ENCODE measurements at regions not wholly inside any gene's neighbourhood (a gene's known extent, or its start where the extent isn't known, plus 50 kb on each side); places are given as distances from the start of the nearest gene placed in this dataset.
"Not testable (repeated sequence)": the region's sequence is repeated elsewhere in the genome, so short reads cannot be mapped to it uniquely, and the experiment has no call there.

DNA sequence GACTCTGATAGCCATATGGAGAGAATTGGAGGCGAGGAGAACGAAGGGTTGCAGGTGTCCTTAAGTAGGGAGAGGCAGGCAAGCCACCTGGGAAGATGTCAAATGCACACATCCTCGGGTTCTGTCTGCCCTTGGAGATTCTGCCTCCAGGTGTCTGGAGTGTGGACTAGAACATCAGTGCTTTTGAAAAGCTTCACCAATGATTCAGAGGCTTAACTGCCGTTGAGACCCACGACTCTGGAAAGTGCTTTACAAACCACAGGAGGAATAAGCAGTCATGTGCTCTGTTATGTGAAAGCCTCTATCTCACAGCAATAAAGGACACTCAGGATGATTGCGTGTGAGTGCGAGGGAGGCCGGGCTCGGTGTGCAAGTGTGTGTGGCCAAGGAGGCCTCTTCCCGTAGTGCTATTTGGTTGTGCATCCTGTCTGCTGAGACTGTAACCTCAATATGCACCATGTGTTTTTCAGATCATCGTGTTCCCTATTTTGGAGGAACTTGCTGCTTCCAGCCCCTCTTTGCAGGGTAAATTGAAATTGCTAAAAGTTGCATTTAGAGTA is 100.9 kb downstream of the TBC1D26 start:
- H3K9ac ChIP-seq (ENCODE audit: control insufficient read depth, extremely low read depth, insufficient read depth, low read length); H4K20me1 ChIP-seq (ENCODE audit: control insufficient read depth, extremely low read depth, insufficient read depth, low read length); H3K27ac ChIP-seq (ENCODE audit: control insufficient read depth, insufficient read depth, low read length); H3K4me3 ChIP-seq (ENCODE audit: control insufficient read depth in 2 of 3, extremely low read depth in 1 of 3, insufficient read depth in 2 of 3, low read depth in 1 of 3, low read length in 3 of 3); H3K36me3 ChIP-seq (ENCODE audit: control insufficient read depth in 2 of 2, extremely low read depth in 1 of 2, insufficient read depth in 2 of 2, low read length in 2 of 2); H3K27me3 ChIP-seq (ENCODE audit: control insufficient read depth, extremely low read depth, insufficient read depth, low read length); DNase-seq (ENCODE audit: low read depth, low spot score); H3K79me2 ChIP-seq (ENCODE audit: control insufficient read depth, insufficient read depth, low read length); dilution Hi-C loops (cut with MboI; ENCODE audit: extremely low pct_ligation_motif_present, low sequenced_read_pairs); H3K9me1 ChIP-seq (ENCODE audit: control insufficient read depth, extremely low read depth, insufficient read depth, low read length); H3K4me1 ChIP-seq (ENCODE audit: control insufficient read depth, extremely low read depth, insufficient read depth, low read length); H2AFZ ChIP-seq (ENCODE audit: control insufficient read depth, low read length); H3K9me3 ChIP-seq (ENCODE audit: control insufficient read depth, low read depth, low read length); FAIRE-seq; H3K4me2 ChIP-seq (ENCODE audit: control insufficient read depth, extremely low read depth, insufficient read depth, low read depth, low read length): not testable (repeated sequence)

- FAIRE-seq; dilution Hi-C loops (cut with MboI; ENCODE audit: extremely low pct_ligation_motif_present, low sequenced_read_pairs); H3K4me2 ChIP-seq (ENCODE audit: control insufficient read depth, extremely low read depth, insufficient read depth, low read depth, low read length): not testable (repeated sequence)
These were observed 101.8 kb downstream of the TBC1D26 start for GRCh38 chr17:15833890-15834289.

GRCh38 chr17:15835481-15835880 is 103.4 kb downstream of the TBC1D26 start:
- H3K4me2 ChIP-seq (ENCODE audit: control insufficient read depth, extremely low read depth, insufficient read depth, low read depth, low read length); H2AFZ ChIP-seq (ENCODE audit: control insufficient read depth, low read length); H3K27ac ChIP-seq (ENCODE audit: control insufficient read depth, insufficient read depth, low read length); H3K9ac ChIP-seq (ENCODE audit: control insufficient read depth, extremely low read depth, insufficient read depth, low read length); H3K4me3 ChIP-seq (ENCODE audit: control insufficient read depth in 2 of 3, extremely low read depth in 1 of 3, insufficient read depth in 2 of 3, low read depth in 1 of 3, low read length in 3 of 3); FAIRE-seq; H3K9me3 ChIP-seq (ENCODE audit: control insufficient read depth, low read depth, low read length); DNase-seq (ENCODE audit: low read depth, low spot score); H3K9me1 ChIP-seq (ENCODE audit: control insufficient read depth, extremely low read depth, insufficient read depth, low read length); H3K79me2 ChIP-seq (ENCODE audit: control insufficient read depth, insufficient read depth, low read length); H3K36me3 ChIP-seq (ENCODE audit: control insufficient read depth in 2 of 2, extremely low read depth in 1 of 2, insufficient read depth in 2 of 2, low read length in 2 of 2); H3K4me1 ChIP-seq (ENCODE audit: control insufficient read depth, extremely low read depth, insufficient read depth, low read length); dilution Hi-C loops (cut with MboI; ENCODE audit: extremely low pct_ligation_motif_present, low sequenced_read_pairs); H3K27me3 ChIP-seq (ENCODE audit: control insufficient read depth, extremely low read depth, insufficient read depth, low read length); H4K20me1 ChIP-seq (ENCODE audit: control insufficient read depth, extremely low read depth, insufficient read depth, low read length): not testable (repeated sequence)

More at GRCh38 chr17:15833890-15834289, 101.8 kb downstream of the TBC1D26 start:
- H3K79me2 ChIP-seq (ENCODE audit: control insufficient read depth, insufficient read depth, low read length); H3K4me1 ChIP-seq (ENCODE audit: control insufficient read depth, extremely low read depth, insufficient read depth, low read length); H3K27me3 ChIP-seq (ENCODE audit: control insufficient read depth, extremely low read depth, insufficient read depth, low read length); H3K4me3 ChIP-seq (ENCODE audit: control insufficient read depth in 2 of 3, extremely low read depth in 1 of 3, insufficient read depth in 2 of 3, low read depth in 1 of 3, low read length in 3 of 3); DNase-seq (ENCODE audit: low read depth, low spot score); H3K9me1 ChIP-seq (ENCODE audit: control insufficient read depth, extremely low read depth, insufficient read depth, low read length); H3K9me3 ChIP-seq (ENCODE audit: control insufficient read depth, low read depth, low read length); H2AFZ ChIP-seq (ENCODE audit: control insufficient read depth, low read length); H3K36me3 ChIP-seq (ENCODE audit: control insufficient read depth in 2 of 2, extremely low read depth in 1 of 2, insufficient read depth in 2 of 2, low read length in 2 of 2); H3K27ac ChIP-seq (ENCODE audit: control insufficient read depth, insufficient read depth, low read length); H3K9ac ChIP-seq (ENCODE audit: control insufficient read depth, extremely low read depth, insufficient read depth, low read length); H4K20me1 ChIP-seq (ENCODE audit: control insufficient read depth, extremely low read depth, insufficient read depth, low read length): not testable (repeated sequence)

DNA sequence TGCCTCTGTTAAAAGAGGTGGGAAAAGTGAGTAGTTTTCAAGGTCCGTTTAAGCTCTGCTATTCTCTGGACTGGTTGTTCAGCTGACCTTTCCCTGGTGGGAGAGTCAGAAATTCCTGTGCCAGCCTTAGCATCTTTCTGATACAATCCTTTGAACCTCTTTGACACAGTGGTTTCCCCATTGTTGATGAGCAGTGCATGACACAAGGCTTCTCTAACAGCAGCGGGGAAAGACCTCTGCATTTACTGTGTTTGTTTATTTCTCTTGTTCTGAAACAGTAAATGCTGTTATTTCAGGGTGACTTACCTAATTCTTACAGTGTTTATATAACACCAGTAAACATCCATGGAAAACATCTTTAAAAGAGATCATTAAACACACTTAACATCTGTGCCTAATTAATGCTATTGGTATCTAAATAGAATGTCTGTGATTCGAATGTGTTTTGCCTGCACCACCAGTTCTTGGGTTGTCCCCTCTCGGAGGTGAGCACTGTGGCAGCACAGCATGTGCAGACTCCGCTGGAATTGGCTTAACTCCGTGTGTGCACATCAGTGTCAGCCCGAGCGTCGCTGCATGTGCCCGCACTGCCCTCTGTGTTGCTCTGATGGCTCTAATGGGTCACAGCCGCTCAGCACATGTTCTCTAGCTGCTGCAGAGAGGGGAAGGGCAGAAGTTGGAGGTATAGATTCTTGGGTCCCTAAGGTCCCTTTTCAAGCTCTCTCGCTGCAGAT is 104.3 kb downstream of the TBC1D26 start:
- H3K27ac ChIP-seq (ENCODE audit: control insufficient read depth, insufficient read depth, low read length); H3K79me2 ChIP-seq (ENCODE audit: control insufficient read depth, insufficient read depth, low read length); DNase-seq (ENCODE audit: low read depth, low spot score); H3K4me2 ChIP-seq (ENCODE audit: control insufficient read depth, extremely low read depth, insufficient read depth, low read depth, low read length); H3K27me3 ChIP-seq (ENCODE audit: control insufficient read depth, extremely low read depth, insufficient read depth, low read length); H3K36me3 ChIP-seq (ENCODE audit: control insufficient read depth in 2 of 2, extremely low read depth in 1 of 2, insufficient read depth in 2 of 2, low read length in 2 of 2); H3K9ac ChIP-seq (ENCODE audit: control insufficient read depth, extremely low read depth, insufficient read depth, low read length); dilution Hi-C loops (cut with MboI; ENCODE audit: extremely low pct_ligation_motif_present, low sequenced_read_pairs); FAIRE-seq; H2AFZ ChIP-seq (ENCODE audit: control insufficient read depth, low read length); H3K9me1 ChIP-seq (ENCODE audit: control insufficient read depth, extremely low read depth, insufficient read depth, low read length); H3K4me1 ChIP-seq (ENCODE audit: control insufficient read depth, extremely low read depth, insufficient read depth, low read length); H4K20me1 ChIP-seq (ENCODE audit: control insufficient read depth, extremely low read depth, insufficient read depth, low read length); H3K9me3 ChIP-seq (ENCODE audit: control insufficient read depth, low read depth, low read length); H3K4me3 ChIP-seq (ENCODE audit: control insufficient read depth in 2 of 3, extremely low read depth in 1 of 3, insufficient read depth in 2 of 3, low read depth in 1 of 3, low read length in 3 of 3): not testable (repeated sequence)

DNA sequence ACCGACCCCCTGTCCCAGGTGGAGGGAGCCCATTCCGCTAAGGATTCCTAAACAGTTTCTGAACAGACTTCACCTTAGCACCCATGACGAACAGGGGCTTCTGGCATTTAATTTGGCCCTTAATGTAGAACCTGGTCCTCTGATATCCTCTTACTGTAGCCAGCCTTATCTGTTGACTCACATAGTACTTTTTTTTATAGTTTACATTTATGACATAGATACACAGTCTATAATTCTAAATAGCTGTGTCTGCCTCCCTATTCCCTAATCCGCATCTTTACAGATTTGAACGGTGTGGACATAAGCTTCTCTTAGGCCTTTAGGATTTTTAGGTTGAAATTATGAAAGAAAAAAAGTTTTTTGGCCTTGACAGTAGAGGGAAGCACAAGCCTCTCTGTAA is 104.9 kb downstream of the TBC1D26 start:
- H3K4me2 ChIP-seq (ENCODE audit: control insufficient read depth, extremely low read depth, insufficient read depth, low read depth, low read length); H3K4me1 ChIP-seq (ENCODE audit: control insufficient read depth, extremely low read depth, insufficient read depth, low read length); H3K36me3 ChIP-seq (ENCODE audit: control insufficient read depth in 2 of 2, extremely low read depth in 1 of 2, insufficient read depth in 2 of 2, low read length in 2 of 2); H3K9me3 ChIP-seq (ENCODE audit: control insufficient read depth, low read depth, low read length); H3K27me3 ChIP-seq (ENCODE audit: control insufficient read depth, extremely low read depth, insufficient read depth, low read length); H3K9me1 ChIP-seq (ENCODE audit: control insufficient read depth, extremely low read depth, insufficient read depth, low read length); FAIRE-seq; H3K27ac ChIP-seq (ENCODE audit: control insufficient read depth, insufficient read depth, low read length); H3K4me3 ChIP-seq (ENCODE audit: control insufficient read depth in 2 of 3, extremely low read depth in 1 of 3, insufficient read depth in 2 of 3, low read depth in 1 of 3, low read length in 3 of 3); dilution Hi-C loops (cut with MboI; ENCODE audit: extremely low pct_ligation_motif_present, low sequenced_read_pairs); H2AFZ ChIP-seq (ENCODE audit: control insufficient read depth, low read length); H3K79me2 ChIP-seq (ENCODE audit: control insufficient read depth, insufficient read depth, low read length); DNase-seq (ENCODE audit: low read depth, low spot score); H3K9ac ChIP-seq (ENCODE audit: control insufficient read depth, extremely low read depth, insufficient read depth, low read length); H4K20me1 ChIP-seq (ENCODE audit: control insufficient read depth, extremely low read depth, insufficient read depth, low read length): not testable (repeated sequence)
